Activated CD8-positive, alpha-beta memory T cell treated with anti-CD3 and anti-CD28 coated beads, Interleukin-2, amount 50 U/mL, for 24 hours (primary cell): ENCODE measurements at regions not wholly inside any gene's neighbourhood (a gene's known extent, or its start where the extent isn't known, plus 50 kb on each side); places are given as distances from the start of the nearest gene placed in this dataset.

ENCODE experiments used
- DNase-seq: peaks from one replicate; pipeline ENCODE4 v3.0.0-alpha.2; 2020; ENCODE audit errors: extremely low read depth

DNA sequence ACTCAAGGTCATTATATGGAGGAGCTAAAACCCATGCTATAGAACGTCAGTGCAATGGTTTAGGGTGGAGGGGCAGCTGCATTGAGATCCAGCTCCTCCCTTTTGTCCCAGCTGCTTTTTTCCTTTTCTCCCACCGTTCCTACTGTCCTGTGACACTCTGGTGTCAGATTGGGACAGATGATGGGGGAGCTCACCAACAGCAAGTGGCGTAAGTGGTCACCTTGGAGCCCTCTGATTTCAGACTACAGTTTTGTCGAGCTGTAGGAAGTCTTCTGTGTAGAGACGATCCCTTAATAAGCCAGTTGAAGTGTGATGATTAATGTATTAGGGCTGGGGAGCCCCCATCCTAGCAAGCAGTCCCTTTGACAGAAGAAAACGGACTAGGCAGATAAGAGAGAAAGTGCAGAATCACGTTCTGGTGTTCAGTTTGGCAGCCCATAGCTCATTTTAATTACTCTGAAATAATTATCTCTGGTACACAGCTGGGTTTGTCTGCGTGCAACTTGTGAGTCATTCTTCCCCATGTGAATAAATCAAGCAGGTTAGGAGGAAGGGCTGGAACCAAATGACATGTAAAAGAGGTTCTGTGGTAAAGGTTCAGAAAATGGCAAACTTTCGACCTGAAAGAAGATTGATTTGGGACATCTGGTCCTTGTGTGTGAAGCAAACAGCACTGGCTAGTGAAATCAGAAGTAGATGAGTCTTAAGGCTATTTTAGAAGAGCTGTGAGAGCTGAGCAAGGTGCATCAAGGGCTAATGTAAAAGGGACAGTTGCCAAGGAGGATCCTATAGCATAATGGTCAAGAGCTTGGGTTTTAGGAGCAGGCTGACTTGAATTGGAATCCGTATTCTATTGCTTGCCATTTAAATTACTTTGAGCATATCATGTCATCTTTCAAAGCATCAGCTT lies 241.4 kb downstream of the EDEM1 start:
- DNase-seq, result no peak

DNA sequence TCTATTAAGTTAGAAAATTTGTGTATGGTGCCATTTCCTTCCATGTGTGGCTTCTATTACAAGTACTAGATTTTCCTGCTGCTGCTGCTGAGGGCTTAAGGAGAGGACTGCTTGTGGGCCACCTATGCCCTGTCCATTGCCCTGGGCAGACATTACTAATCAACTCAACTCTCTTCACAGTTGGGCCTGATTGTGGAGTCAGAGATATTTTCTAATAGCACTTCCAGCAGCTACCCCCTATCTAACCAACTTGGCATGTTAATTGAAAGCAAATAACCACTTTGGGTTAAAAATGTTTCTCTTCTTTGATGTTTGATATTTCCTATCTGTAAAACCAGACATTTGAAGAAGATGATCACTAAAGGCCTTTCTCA lies 242.0 kb downstream of the EDEM1 start:
- no peak for DNase-seq

GRCh38 chr3:5430701-5431100 lies 243.2 kb downstream of the EDEM1 start:
- no peak for DNase-seq

DNA sequence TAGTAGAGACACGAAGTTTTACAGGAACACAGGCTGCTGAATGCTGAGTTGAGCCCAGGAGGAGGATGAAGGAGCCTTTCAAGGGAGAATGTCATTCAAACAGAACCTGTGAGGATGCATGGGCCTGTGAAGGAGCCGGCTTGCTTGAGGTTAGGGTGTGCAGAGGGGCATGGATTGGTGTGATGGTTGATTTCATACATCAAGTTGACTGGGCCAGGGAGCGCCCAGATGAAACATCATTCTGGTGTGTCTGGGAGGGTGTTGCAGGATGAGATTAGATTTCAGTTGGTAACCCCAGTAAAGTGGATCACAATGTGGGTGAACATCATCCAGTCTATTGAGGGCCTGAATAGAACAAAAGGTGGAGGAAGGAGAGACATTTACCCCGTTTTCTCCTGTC lies 243.6 kb downstream of the EDEM1 start:
- no peak for DNase-seq

- DNase-seq, result no peak
Measured at GRCh38 chr3:5431811-5432378, 244.4 kb downstream of the EDEM1 start.

- DNase-seq, result no peak
Measured at GRCh38 chr3:5437296-5437782, 249.8 kb downstream of the EDEM1 start.

GRCh38 chr3:5437783-5438323 lies 250.3 kb downstream of the EDEM1 start:
- DNase-seq, result no peak

DNA sequence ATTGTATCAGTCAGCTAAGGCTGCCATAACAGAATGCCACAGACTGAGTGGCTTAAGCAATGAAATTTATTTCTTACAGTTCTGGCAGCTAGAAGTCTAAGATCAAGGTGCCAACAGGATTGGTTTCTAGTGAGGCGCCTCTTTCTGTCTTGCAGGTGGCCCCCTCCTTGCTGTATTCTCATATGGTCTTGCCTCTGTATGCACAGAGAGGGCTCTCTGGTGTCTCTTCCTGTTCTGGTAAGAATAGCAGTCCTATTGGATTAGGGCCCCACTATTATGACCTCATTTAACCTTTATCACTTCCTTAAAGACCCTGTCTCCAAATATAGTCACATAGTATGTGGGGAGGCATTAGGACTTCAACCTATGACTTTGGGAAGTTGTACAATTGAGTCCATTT lies 253.9 kb downstream of the EDEM1 start:
- no peak for DNase-seq

DNA sequence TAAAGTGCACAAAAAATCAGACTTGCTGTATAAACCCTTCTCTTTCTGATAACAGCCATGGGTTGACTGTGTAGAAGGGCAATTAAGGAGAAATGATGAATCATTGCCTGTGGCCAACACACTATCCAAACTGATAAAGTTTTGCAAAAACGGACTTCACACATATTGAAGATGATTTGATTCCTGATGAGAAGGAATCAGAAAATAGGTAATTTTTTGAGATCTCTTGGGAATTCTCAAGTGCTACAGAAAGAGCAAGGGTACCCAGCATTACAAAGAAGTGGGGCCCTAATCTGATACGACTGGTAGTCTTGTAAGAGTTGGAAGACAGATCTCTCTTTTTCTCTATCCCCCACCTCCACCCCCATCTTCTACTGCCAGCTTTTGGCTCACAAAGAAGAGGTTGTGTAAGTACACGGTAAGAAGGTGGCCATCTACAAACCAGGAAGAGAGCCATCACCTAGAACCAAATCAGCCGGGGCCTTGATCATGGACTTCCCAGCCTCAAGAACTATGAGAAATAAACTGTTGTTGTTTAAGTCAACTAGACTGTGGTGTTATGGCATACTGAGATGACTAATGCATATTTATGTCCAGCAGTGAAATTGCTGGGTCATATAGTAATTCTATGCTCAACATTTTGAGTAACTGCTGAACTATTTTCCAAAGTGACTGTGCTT lies 254.7 kb downstream of the EDEM1 start:
- DNase-seq, result no peak

- no peak for DNase-seq
Measured at GRCh38 chr3:5442786-5443138, 255.3 kb downstream of the EDEM1 start.

DNA sequence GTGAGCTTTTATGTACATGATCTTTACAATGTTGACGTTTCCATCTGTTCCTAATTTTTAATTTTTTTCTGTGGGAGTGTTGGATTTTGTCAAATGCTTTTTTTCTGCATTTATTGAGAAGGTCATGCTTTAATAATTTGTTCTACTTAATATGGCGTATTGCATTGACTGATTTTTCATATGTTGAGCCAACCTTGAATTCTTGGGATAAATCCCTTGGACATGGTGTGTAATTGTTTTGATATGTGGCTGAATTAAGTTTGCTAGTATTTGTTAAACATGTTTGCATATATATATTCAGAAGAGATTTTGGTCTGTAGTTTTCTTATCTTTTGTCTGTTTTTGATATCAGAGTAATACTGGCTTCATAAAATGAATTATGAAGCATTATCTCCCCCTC lies 256.7 kb downstream of the EDEM1 start:
- DNase-seq, result no peak

GRCh38 chr3:5445676-5446201 lies 258.2 kb downstream of the EDEM1 start:
- DNase-seq, result no peak

DNA sequence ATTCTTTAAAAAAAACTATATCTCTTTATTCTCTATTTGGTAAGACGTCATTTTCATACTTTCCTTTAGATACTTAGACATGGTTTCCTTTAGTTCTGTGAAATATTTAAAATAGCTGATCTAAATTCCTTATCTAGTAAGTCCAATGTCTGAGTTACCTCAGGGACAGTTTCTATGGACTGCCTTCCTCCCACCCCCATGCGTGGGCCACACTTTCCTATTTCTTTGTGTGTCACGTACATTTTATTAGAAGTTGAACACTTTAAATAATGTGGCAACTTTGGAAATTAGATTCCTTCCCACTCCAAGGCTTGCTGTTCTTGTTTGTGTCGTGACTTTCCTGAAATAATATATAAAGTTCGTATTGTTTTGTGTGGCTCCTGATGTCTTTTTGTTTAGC lies 260.7 kb downstream of the EDEM1 start:
- no peak for DNase-seq

- no peak for DNase-seq
Measured at GRCh38 chr3:5448816-5449215, 261.3 kb downstream of the EDEM1 start.

- DNase-seq, result no peak
Measured at GRCh38 chr3:5456199-5456598, 268.7 kb downstream of the EDEM1 start.

DNA sequence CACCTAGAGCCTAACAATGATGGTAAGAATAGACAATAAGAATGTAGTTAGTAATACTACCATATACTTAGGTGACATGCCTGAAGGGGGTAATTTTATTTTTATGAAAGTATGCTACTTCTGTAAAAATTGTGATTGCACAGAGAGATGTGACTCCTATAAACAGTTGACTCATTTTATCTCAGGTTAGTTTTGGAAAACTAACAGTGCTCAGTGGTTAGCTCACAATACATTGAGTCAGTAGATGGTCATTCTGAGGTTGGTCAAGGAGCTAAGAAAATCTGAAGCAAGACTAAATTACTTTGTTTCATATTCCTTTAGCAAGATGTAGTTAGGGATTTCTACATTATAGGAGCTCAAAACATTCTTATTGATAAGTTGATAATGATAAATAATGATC lies 271.0 kb downstream of the EDEM1 start:
- no peak for DNase-seq

GRCh38 chr3:5462086-5462485 lies 274.6 kb downstream of the EDEM1 start:
- no peak for DNase-seq

- no peak for DNase-seq
Measured at GRCh38 chr3:5463991-5464390, 276.5 kb downstream of the EDEM1 start.

- no peak for DNase-seq
Measured at GRCh38 chr3:5464649-5465048, 277.1 kb downstream of the EDEM1 start.

GRCh38 chr3:5465183-5465582 lies 277.7 kb downstream of the EDEM1 start:
- no peak for DNase-seq

DNA sequence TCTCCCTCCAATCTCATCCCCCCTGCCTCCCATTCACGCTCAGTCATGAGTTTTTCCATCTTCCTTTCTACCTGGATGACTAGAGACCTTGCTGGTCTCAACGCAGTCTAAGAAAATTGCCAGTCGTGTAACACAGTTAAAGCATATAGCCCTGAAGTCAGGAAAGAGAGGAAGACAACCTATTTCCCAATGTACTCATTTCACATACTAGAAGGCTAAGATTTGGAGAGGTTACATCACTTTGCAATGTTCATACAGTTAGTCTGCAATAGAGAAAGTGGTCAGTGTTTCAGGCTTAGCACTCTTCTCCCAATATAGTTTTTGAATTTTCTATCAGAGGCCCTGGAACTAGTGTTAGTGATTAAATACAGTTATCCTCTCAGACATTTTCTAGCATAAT lies 278.6 kb downstream of the EDEM1 start:
- no peak for DNase-seq

GRCh38 chr3:5466717-5467116 lies 279.2 kb downstream of the EDEM1 start:
- no peak for DNase-seq
